Lower lobe of right lung (tissue), 2 donors: ENCODE measurements at regions not wholly inside any gene's neighbourhood (a gene's known extent, or its start where the extent isn't known, plus 50 kb on each side); places are given as distances from the start of the nearest gene placed in this dataset.

ENCODE experiments used
- ATAC-seq, 2 donors: fragments of 200-7000 bp; cut with Tn5 transposase; one replicate each; pipeline ENCODE4 v1.9.1; 2020 to 2022; ENCODE audit warnings: mild to moderate bottlenecking in 2 of 2, moderate library complexity in 2 of 2
- DNase-seq: peaks from one replicate; pipeline ENCODE4 v3.0.0-alpha.2; 2020
- H3K27ac ChIP-seq: fragments of 200-600 bp; one replicate; pipeline ENCODE4 v1.8.0; 2022
- H3K27me3 ChIP-seq: fragments of 200-600 bp; one replicate; pipeline ENCODE4 v1.8.0; 2022; ENCODE audit warnings: low read depth
- H3K36me3 ChIP-seq: fragments of 200-600 bp; one replicate; pipeline ENCODE4 v1.8.0; 2022; ENCODE audit warnings: mild to moderate bottlenecking
- H3K4me1 ChIP-seq: fragments of 200-600 bp; one replicate; pipeline ENCODE4 v1.8.0; 2022
- H3K4me3 ChIP-seq: fragments of 200-600 bp; one replicate; pipeline ENCODE4 v1.8.0; 2022; ENCODE audit warnings: mild to moderate bottlenecking
- H3K9me3 ChIP-seq: fragments of 200-600 bp; one replicate; pipeline ENCODE4 v1.8.0; 2022
- intact Hi-C: fragments of 100-400 bp; cut with DNase I; formaldehyde crosslinking; loops from one replicate; pipeline ENCODE4 v1.11.0; 2022
- TF ChIP-seq, protein P1 (sequence below): fragments of 200-600 bp; IDR thresholded peaks from one replicate; pipeline ENCODE4 v1.8.0; 2022; ENCODE audit warnings: antibody characterized with exemption, mild to moderate bottlenecking
- donor health status: DM: no; HTN: yes; CAD: no; lungs with severe emphysema.

- H3K4me3 ChIP-seq: no peak overlapping the region
- H3K4me1 ChIP-seq: no peaks in the 10 kb centered on the region
- no peaks in the 10 kb centered on the region for H3K27me3 ChIP-seq
- no peak overlapping the region for H3K27ac ChIP-seq
- intact Hi-C loops: no loop called here
- DNase-seq (no peak), ATAC-seq (no peak)
- no peaks in the 10 kb centered on the region for H3K9me3 ChIP-seq
- no peaks in the 10 kb centered on the region for H3K36me3 ChIP-seq
- TF ChIP-seq, protein P1, sequence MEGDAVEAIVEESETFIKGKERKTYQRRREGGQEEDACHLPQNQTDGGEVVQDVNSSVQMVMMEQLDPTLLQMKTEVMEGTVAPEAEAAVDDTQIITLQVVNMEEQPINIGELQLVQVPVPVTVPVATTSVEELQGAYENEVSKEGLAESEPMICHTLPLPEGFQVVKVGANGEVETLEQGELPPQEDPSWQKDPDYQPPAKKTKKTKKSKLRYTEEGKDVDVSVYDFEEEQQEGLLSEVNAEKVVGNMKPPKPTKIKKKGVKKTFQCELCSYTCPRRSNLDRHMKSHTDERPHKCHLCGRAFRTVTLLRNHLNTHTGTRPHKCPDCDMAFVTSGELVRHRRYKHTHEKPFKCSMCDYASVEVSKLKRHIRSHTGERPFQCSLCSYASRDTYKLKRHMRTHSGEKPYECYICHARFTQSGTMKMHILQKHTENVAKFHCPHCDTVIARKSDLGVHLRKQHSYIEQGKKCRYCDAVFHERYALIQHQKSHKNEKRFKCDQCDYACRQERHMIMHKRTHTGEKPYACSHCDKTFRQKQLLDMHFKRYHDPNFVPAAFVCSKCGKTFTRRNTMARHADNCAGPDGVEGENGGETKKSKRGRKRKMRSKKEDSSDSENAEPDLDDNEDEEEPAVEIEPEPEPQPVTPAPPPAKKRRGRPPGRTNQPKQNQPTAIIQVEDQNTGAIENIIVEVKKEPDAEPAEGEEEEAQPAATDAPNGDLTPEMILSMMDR: no peak
Observed at GRCh38 chrX:122196343-122196742, 987.7 kb upstream of the GRIA3 start.

DNA sequence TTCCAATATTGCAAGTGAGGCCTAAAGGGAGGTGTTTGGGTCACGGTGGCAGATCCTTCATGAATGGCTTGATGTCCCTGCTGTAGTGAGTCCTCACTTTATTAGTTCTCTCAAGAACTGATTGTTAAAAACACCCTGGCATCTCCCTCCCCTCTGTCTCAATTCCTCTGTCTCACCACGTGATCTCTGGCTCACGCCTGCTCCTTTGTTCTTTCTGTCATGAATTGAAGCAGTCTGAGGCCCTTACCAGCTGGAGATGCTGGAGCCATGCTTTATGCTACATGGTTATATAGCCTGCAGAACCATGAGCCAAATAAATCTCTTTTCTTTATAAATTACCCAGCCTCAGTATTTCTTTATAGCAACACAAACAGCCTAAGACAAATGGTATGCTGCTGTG lies 980.7 kb upstream of the GRIA3 start:
- intact Hi-C loops: no loop called here
- TF ChIP-seq, protein P1: no peak
- Histone ChIP-seq H3K4me3 (no peak overlapping the region), H3K4me1 (no peaks in the 10 kb centered on the region), H3K27me3 (no peaks in the 10 kb centered on the region), H3K9me3 (no peaks in the 10 kb centered on the region), H3K36me3 (no peaks in the 10 kb centered on the region), H3K27ac (no peak overlapping the region)
- ATAC-seq: no peak
- DNase-seq: no peak

- TF ChIP-seq, protein P1: no peak
- ATAC-seq (no peak), DNase-seq (no peak)
- Histone ChIP-seq H3K36me3 (no peaks in the 10 kb centered on the region), H3K27me3 (no peaks in the 10 kb centered on the region), H3K9me3 (no peaks in the 10 kb centered on the region), H3K4me1 (no peaks in the 10 kb centered on the region), H3K4me3 (no peak overlapping the region), H3K27ac (no peak overlapping the region)
- intact Hi-C loops: no loop called here
Observed at GRCh38 chrX:122218666-122219065, 965.4 kb upstream of the GRIA3 start.

- intact Hi-C loops: no loop called here
- TF ChIP-seq, protein P1: no peak
- Histone ChIP-seq H3K27me3 (no peaks in the 10 kb centered on the region), H3K27ac (no peak overlapping the region), H3K4me1 (no peaks in the 10 kb centered on the region), H3K9me3 (no peaks in the 10 kb centered on the region), H3K4me3 (no peak overlapping the region), H3K36me3 (no peaks in the 10 kb centered on the region)
- DNase-seq (no peak), ATAC-seq (no peak)
Observed at GRCh38 chrX:122219226-122219625, 964.9 kb upstream of the GRIA3 start.

DNA sequence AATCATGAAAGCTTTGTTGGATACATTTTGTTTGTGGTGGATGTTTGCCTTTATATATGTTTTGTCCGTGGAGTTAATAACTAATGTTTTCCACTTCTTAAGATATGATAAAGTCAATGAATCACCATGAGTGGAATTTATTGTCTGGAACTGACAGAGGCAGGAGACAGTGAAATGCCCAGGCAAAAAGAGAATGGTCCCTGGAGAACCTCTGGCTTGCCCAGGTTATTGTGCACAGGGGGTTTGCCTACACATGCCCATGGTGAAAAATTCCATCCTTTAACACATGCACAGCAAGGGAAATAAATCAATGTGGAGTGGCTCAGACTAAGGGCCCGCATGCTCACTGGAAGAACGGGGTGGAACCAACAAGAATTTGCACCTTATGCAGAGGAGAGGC lies 964.3 kb upstream of the GRIA3 start:
- intact Hi-C loops: no loop called here
- TF ChIP-seq, protein P1: no peak
- DNase-seq (no peak), ATAC-seq (no peak)
- no peaks in the 10 kb centered on the region for H3K9me3 ChIP-seq
- H3K4me1 ChIP-seq: no peaks in the 10 kb centered on the region
- no peak overlapping the region for H3K4me3 ChIP-seq
- no peaks in the 10 kb centered on the region for H3K36me3 ChIP-seq
- no peaks in the 10 kb centered on the region for H3K27me3 ChIP-seq
- no peak overlapping the region for H3K27ac ChIP-seq
